ENCODE measurements at regions not wholly inside any gene's neighbourhood (a gene's known extent, or its start where the extent isn't known, plus 50 kb on each side); places are given as distances from the start of the nearest gene placed in this dataset.

GRCh38 chr20:52895235-52895634, 76.9 kb upstream of the TSHZ2 start:
- TF ChIP-seq CTCF (IDR thresholded peaks at IDR 0.05) = no peak
- no peak overlapping the region for H3K4me3 ChIP-seq
- H3K27ac ChIP-seq = no peak overlapping the region
- H3K9me3 ChIP-seq = no peaks in the 10 kb centered on the region
- intact Hi-C loops (cut with DNase I) = no loop called here
- H3K4me1 ChIP-seq = no peaks in the 10 kb centered on the region
- no peaks in the 10 kb centered on the region for H3K27me3 ChIP-seq
- no peaks in the 10 kb centered on the region for H3K36me3 ChIP-seq
- DNase-seq (ENCODE audit: low spot score in 2 of 2) = no peak

- Histone ChIP-seq H3K27ac (no peak overlapping the region), H3K4me3 (no peak overlapping the region), H3K27me3 (no peaks in the 10 kb centered on the region), H3K9me3 (no peaks in the 10 kb centered on the region), H3K4me1 (no peaks in the 10 kb centered on the region), H3K36me3 (no peaks in the 10 kb centered on the region)
- intact Hi-C loops (cut with DNase I) = no loop called here
- no peak for DNase-seq (ENCODE audit: low spot score in 2 of 2)
- no peak for TF ChIP-seq CTCF (IDR thresholded peaks at IDR 0.05)
These were observed 78.7 kb upstream of the TSHZ2 start for GRCh38 chr20:52893498-52893897.

GRCh38 chr20:52892023-52892422, 80.1 kb upstream of the TSHZ2 start:
- Histone ChIP-seq H3K4me1 (no peaks in the 10 kb centered on the region), H3K4me3 (no peak overlapping the region), H3K27ac (no peak overlapping the region), H3K36me3 (no peaks in the 10 kb centered on the region), H3K27me3 (no peaks in the 10 kb centered on the region), H3K9me3 (no peaks in the 10 kb centered on the region)
- no peak for DNase-seq (ENCODE audit: low spot score in 2 of 2)
- intact Hi-C loops (cut with DNase I) = no loop called here
- TF ChIP-seq CTCF (IDR thresholded peaks at IDR 0.05) = no peak

GRCh38 chr20:52890130-52890529, 82.0 kb upstream of the TSHZ2 start:
- Histone ChIP-seq H3K4me1 (no peaks in the 10 kb centered on the region), H3K27me3 (no peaks in the 10 kb centered on the region), H3K9me3 (no peaks in the 10 kb centered on the region), H3K36me3 (no peaks in the 10 kb centered on the region), H3K27ac (no peak overlapping the region), H3K4me3 (no peak overlapping the region)
- no peak for TF ChIP-seq CTCF (IDR thresholded peaks at IDR 0.05)
- DNase-seq (ENCODE audit: low spot score in 2 of 2) = no peak
- intact Hi-C loops (cut with DNase I) = no loop called here

- intact Hi-C loops (cut with DNase I) = no loop called here
- Histone ChIP-seq H3K4me3 (no peak overlapping the region), H3K27me3 (no peaks in the 10 kb centered on the region), H3K4me1 (no peaks in the 10 kb centered on the region), H3K27ac (no peak overlapping the region), H3K9me3 (no peaks in the 10 kb centered on the region), H3K36me3 (no peaks in the 10 kb centered on the region)
- TF ChIP-seq CTCF (IDR thresholded peaks at IDR 0.05) = no peak
- DNase-seq (ENCODE audit: low spot score in 2 of 2) = no peak
These were observed 82.9 kb upstream of the TSHZ2 start for GRCh38 chr20:52889225-52889624.

GRCh38 chr20:52888096-52888495, 84.1 kb upstream of the TSHZ2 start:
- Histone ChIP-seq H3K4me3 (no peak overlapping the region), H3K27me3 (no peaks in the 10 kb centered on the region), H3K36me3 (no peaks in the 10 kb centered on the region), H3K27ac (no peak overlapping the region), H3K4me1 (no peaks in the 10 kb centered on the region), H3K9me3 (no peaks in the 10 kb centered on the region)
- intact Hi-C loops (cut with DNase I) = no loop called here
- no peak for DNase-seq (ENCODE audit: low spot score in 2 of 2)
- no peak for TF ChIP-seq CTCF (IDR thresholded peaks at IDR 0.05)

All from ascending aorta (tissue), 2 donors.